GM12892 (cell line): ENCODE measurements at regions not wholly inside any gene's neighbourhood (a gene's known extent, or its start where the extent isn't known, plus 50 kb on each side); places are given as distances from the start of the nearest gene placed in this dataset.

Experiments
- POLR2A ChIP-seq: IDR thresholded peaks from 2 replicates; pipeline ENCODE4 v1.6.1; 2011; ENCODE audit warnings: low read depth, low read length, control low read depth
- TAF1 ChIP-seq: IDR thresholded peaks from 2 replicates; pipeline ENCODE4 v1.6.1; 2011; ENCODE audit warnings: low read depth, mild to moderate bottlenecking, control low read depth, low read length, borderline replicate concordance

DNA sequence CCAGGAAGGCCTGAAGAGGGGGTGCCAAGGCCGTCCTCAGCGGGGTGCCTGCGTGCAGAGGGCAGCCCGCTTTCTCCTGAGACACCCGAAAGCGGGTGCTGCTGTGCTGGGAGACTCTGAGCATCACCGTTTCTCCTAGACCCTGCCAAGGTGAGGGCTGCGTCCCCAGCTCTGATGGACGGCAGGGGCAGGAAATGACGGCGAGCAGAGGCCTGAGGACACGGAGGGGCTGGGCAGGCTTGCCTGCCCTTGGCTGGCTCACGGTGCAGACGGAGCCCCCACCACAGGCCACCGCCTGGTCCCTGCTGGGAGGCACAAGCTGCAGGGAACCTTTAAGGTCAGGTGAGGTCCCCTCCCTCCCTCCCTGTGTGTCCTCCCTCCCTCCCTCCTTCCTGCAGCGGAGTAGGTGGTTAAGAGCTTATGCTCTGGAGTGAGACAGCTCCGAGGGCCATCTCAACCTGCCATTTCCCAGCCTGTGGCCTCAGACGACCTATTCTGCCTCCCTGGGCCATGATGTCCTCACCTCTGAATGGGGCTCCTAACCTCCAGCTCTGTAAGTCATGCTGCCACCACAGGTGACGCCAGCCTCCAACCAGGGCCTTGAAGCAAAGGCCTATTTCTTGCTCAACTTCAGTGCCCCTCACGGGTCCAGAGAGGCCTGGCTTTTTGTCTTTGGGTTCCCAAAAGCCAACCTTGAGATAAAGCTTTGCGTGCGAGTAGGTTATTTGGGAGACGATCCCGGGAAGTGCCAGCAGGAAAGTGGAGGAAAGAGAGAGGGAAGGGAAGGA lies 54.2 kb upstream of the GRPEL1 start:
- TF ChIP-seq TAF1 (no peak), POLR2A (no peak)
